Kidney (tissue), 13 donors: ENCODE measurements at regions not wholly inside any gene's neighbourhood (a gene's known extent, or its start where the extent isn't known, plus 50 kb on each side); places are given as distances from the start of the nearest gene placed in this dataset.
"Not testable (repeated sequence)": the region's sequence is repeated elsewhere in the genome, so short reads cannot be mapped to it uniquely, and the experiment has no call there.

Experiments used
- DNase-seq, 5 donors: peaks; one replicate each; pipeline ENCODE4 v3.0.0-alpha.2; 2013 to 2020
- FAIRE-seq: peaks from 2 replicates; lab custom pipeline; 2012; peaks lifted over from hg19 to GRCh38; lab: Jason Lieb, UNC
- H3K27ac ChIP-seq, 2 donors: one replicate each; pipeline ENCODE4 v1.7.0; 2013; ENCODE audit warnings: low read depth in 2 of 2, low read length in 2 of 2, inconsistent platforms in 1 of 2
- H3K27me3 ChIP-seq: one replicate; pipeline ENCODE4 v1.7.1; 2013; ENCODE audit warnings: low read length, inconsistent platforms; ENCODE audit not compliant: control insufficient read depth, insufficient read depth
- H3K36me3 ChIP-seq, 3 donors: one replicate each; pipeline versions ENCODE4 v1.7.0 to v1.7.1; 2013; ENCODE audit warnings: low read length in 3 of 3, control low read depth in 1 of 3, inconsistent platforms in 1 of 3; ENCODE audit not compliant: insufficient read depth in 3 of 3, control insufficient read depth in 2 of 3
- H3K4me1 ChIP-seq, 3 donors: one replicate each; pipeline versions ENCODE4 v1.7.0 to v1.7.1; 2013; ENCODE audit warnings: low read length in 3 of 3, inconsistent platforms in 1 of 3, low read depth in 1 of 3; ENCODE audit not compliant: control insufficient read depth in 2 of 3, insufficient read depth in 2 of 3
- H3K4me3 ChIP-seq, 3 donors: one replicate each; pipeline versions ENCODE4 v1.7.0 to v1.8.1; 2013; ENCODE audit warnings: low read length in 3 of 3, control low read depth in 1 of 3, inconsistent platforms in 1 of 3
- H3K9ac ChIP-seq, 3 donors: one replicate each; pipeline versions ENCODE4 v1.7.0 to v1.7.1; 2013; ENCODE audit warnings: low read length in 3 of 3, control low read depth in 1 of 3, inconsistent platforms in 1 of 3
- H3K9me3 ChIP-seq, 3 donors: one replicate each; pipeline versions ENCODE4 v1.7.0 to v1.7.1; 2013; ENCODE audit warnings: low read length in 3 of 3, control low read depth in 1 of 3, inconsistent platforms in 1 of 3; ENCODE audit not compliant: control insufficient read depth in 2 of 3, insufficient read depth in 1 of 3
- CTCF ChIP-seq: IDR thresholded peaks from 3 replicates; pipeline ENCODE4 v1.5.1; 2012; ENCODE audit warnings: mild to moderate bottlenecking, moderate library complexity, borderline replicate concordance; ENCODE audit not compliant: insufficient read depth; ENCODE audit errors: extremely low read depth
- intact Hi-C: fragments of 100-400 bp; cut with DNase I; formaldehyde crosslinking; loops from one replicate; pipeline ENCODE4 v1.11.1; 2022
- donor health status: control.
- donor health status: control.
- donor health status: control.
- donor health status: control.
- donor health status: control.
- donor health status: DM: yes; HTN: yes; CAD: no.
- donor health status: Normal renal cell carcinoma (clear cell type).

GRCh38 chr3:26316472-26316871 lies 306.1 kb upstream of the LRRC3B start:
- intact Hi-C loops = no loop called here
- Histone ChIP-seq H3K36me3 (no peaks in the 10 kb centered on the region), H3K9me3 (peaks cover 0 to 9% (median 0%) of the 10 kb centered on the region in 3 donors), H3K9ac (no peak overlapping the region), H3K4me3 (no peak overlapping the region), H3K27ac (no peak overlapping the region), H3K4me1 (no peaks in the 10 kb centered on the region), H3K27me3 (no peaks in the 10 kb centered on the region)
- FAIRE-seq (no peak), DNase-seq (no peak)
- TF ChIP-seq CTCF = no peak

GRCh38 chr3:26323741-26324140 lies 298.8 kb upstream of the LRRC3B start:
- H3K4me1 ChIP-seq, H3K9ac ChIP-seq, H3K27me3 ChIP-seq, intact Hi-C loops, H3K9me3 ChIP-seq, H3K27ac ChIP-seq, H3K36me3 ChIP-seq, H3K4me3 ChIP-seq, FAIRE-seq: not testable (repeated sequence)
- peak in 4 of 5 donors; percentile 22 to 44 (median 37) for DNase-seq

- Histone ChIP-seq H3K9me3 (no peaks in the 10 kb centered on the region), H3K27me3 (no peaks in the 10 kb centered on the region), H3K36me3 (no peaks in the 10 kb centered on the region), H3K4me3 (no peak overlapping the region), H3K4me1 (no peaks in the 10 kb centered on the region), H3K27ac (no peak overlapping the region), H3K9ac (no peak overlapping the region)
- DNase-seq = no peak
- FAIRE-seq = no peak
- TF ChIP-seq CTCF = no peak
- intact Hi-C loops = no loop called here
Measured at GRCh38 chr3:26340001-26340400, 282.6 kb upstream of the LRRC3B start.

GRCh38 chr3:26343647-26344046 lies 278.9 kb upstream of the LRRC3B start:
- H3K9me3 ChIP-seq = no peaks in the 10 kb centered on the region
- H3K9ac ChIP-seq = no peak overlapping the region
- no peaks in the 10 kb centered on the region for H3K36me3 ChIP-seq
- DNase-seq = no peak
- H3K4me1 ChIP-seq = no peaks in the 10 kb centered on the region
- H3K27ac ChIP-seq = no peak overlapping the region
- H3K27me3 ChIP-seq = no peaks in the 10 kb centered on the region
- no peak overlapping the region for H3K4me3 ChIP-seq
- intact Hi-C loops = no loop called here
- TF ChIP-seq CTCF = no peak
- no peak for FAIRE-seq
